H9 (cell line): ENCODE measurements at regions not wholly inside any gene's neighbourhood (a gene's known extent, or its start where the extent isn't known, plus 50 kb on each side); places are given as distances from the start of the nearest gene placed in this dataset.

Source experiments
- DNase-seq: peaks from one replicate; pipeline ENCODE4 v3.0.0-alpha.2; 2017
- H2AFZ ChIP-seq: one replicate; pipeline ENCODE4 v1.6.1; 2013; ENCODE audit warnings: mild to moderate bottlenecking, low read length, control low read depth, moderate library complexity
- H2AK5ac ChIP-seq: 2 replicates; pipeline ENCODE4 v1.6.1; 2013; ENCODE audit warnings: low read length, control low read depth, mixed read lengths; ENCODE audit not compliant: insufficient read length
- H2BK120ac ChIP-seq: one replicate; pipeline ENCODE4 v1.6.1; 2013; ENCODE audit warnings: low read depth, mild to moderate bottlenecking, low read length, control low read depth, inconsistent platforms; ENCODE audit not compliant: poor library complexity, severe bottlenecking
- H2BK12ac ChIP-seq: 2 replicates; pipeline ENCODE4 v1.6.1; 2013; ENCODE audit warnings: low read length, control low read depth, mixed read lengths, low read depth; ENCODE audit not compliant: insufficient read length
- H2BK15ac ChIP-seq: 2 replicates; pipeline ENCODE4 v1.6.1; 2013; ENCODE audit warnings: low read depth, low read length, control low read depth
- H2BK20ac ChIP-seq: one replicate; pipeline ENCODE4 v1.6.1; 2013; ENCODE audit warnings: low read depth, mild to moderate bottlenecking, low read length, control low read depth, inconsistent platforms; ENCODE audit not compliant: poor library complexity, severe bottlenecking
- H2BK5ac ChIP-seq: 2 replicates; pipeline ENCODE4 v1.6.1; 2013; ENCODE audit warnings: low read length, control low read depth, mixed read lengths; ENCODE audit not compliant: insufficient read length
- H3K14ac ChIP-seq: 2 replicates; pipeline ENCODE4 v1.6.1; 2013; ENCODE audit warnings: low read length, control low read depth; ENCODE audit not compliant: insufficient read depth
- H3K18ac ChIP-seq: 2 replicates; pipeline ENCODE4 v1.6.1; 2013; ENCODE audit warnings: low read depth, mild to moderate bottlenecking, mixed read lengths, low read length, control low read depth; ENCODE audit not compliant: insufficient read length
- H3K23ac ChIP-seq: 2 replicates; pipeline ENCODE4 v1.6.1; 2013; ENCODE audit warnings: low read length, control low read depth, mixed read lengths, low read depth; ENCODE audit not compliant: insufficient read length
- H3K23me2 ChIP-seq: 2 replicates; pipeline ENCODE4 v1.6.1; 2013; ENCODE audit warnings: low read depth, mild to moderate bottlenecking, mixed read lengths, low read length, control low read depth; ENCODE audit not compliant: insufficient read length, poor library complexity, severe bottlenecking
- H3K27ac ChIP-seq: 2 replicates; pipeline ENCODE4 v1.5.1; 2013; ENCODE audit warnings: low read length, control low read depth, mixed read lengths, low read depth; ENCODE audit not compliant: insufficient read length
- H3K27me3 ChIP-seq: 2 replicates; pipeline ENCODE4 v1.6.1; 2013; ENCODE audit warnings: low read length, control low read depth, inconsistent platforms; ENCODE audit not compliant: insufficient read depth
- H3K4ac ChIP-seq: 2 replicates; pipeline ENCODE4 v1.6.1; 2013; ENCODE audit warnings: low read depth, mild to moderate bottlenecking, control low read depth, inconsistent platforms, low read length, moderate library complexity
- H3K4me1 ChIP-seq: 2 replicates; pipeline ENCODE4 v1.6.1; 2013; ENCODE audit warnings: low read length, control low read depth, inconsistent platforms; ENCODE audit not compliant: insufficient read depth
- H3K4me2 ChIP-seq: 2 replicates; pipeline ENCODE4 v1.6.1; 2013; ENCODE audit warnings: low read length, control low read depth, mixed read lengths; ENCODE audit not compliant: insufficient read length, insufficient read depth
- H3K56ac ChIP-seq: 2 replicates; pipeline ENCODE4 v1.6.1; 2013; ENCODE audit warnings: low read depth, mild to moderate bottlenecking, mixed read lengths, low read length, control low read depth; ENCODE audit not compliant: insufficient read length
- H3K79me1 ChIP-seq: 2 replicates; pipeline ENCODE4 v1.6.1; 2013; ENCODE audit warnings: low read depth, mild to moderate bottlenecking, moderate library complexity, low read length, control low read depth, inconsistent platforms; ENCODE audit not compliant: insufficient read depth, poor library complexity, severe bottlenecking
- H3K79me2 ChIP-seq: 2 replicates; pipeline ENCODE4 v1.6.1; 2013; ENCODE audit warnings: low read length, control low read depth, inconsistent platforms; ENCODE audit not compliant: insufficient read depth
- H3K9ac ChIP-seq: 2 replicates; pipeline ENCODE4 v1.6.1; 2013; ENCODE audit warnings: low read length, control low read depth, mixed read lengths; ENCODE audit not compliant: insufficient read length; ENCODE audit errors: extremely low read depth
- H3K9me3 ChIP-seq: one replicate; pipeline ENCODE4 v1.6.1; 2013; ENCODE audit warnings: low read depth, low read length, inconsistent platforms; ENCODE audit not compliant: control insufficient read depth
- H3T11ph ChIP-seq: one replicate; pipeline ENCODE4 v1.6.1; 2013; ENCODE audit warnings: mild to moderate bottlenecking, low read length, control low read depth, inconsistent platforms
- H4K20me1 ChIP-seq: one replicate; pipeline ENCODE4 v1.6.1; 2013; ENCODE audit not compliant: control insufficient read depth, insufficient read length, insufficient read depth
- H4K5ac ChIP-seq: 2 replicates; pipeline ENCODE4 v1.6.1; 2013; ENCODE audit warnings: low read depth, mild to moderate bottlenecking, mixed read lengths, low read length, control low read depth; ENCODE audit not compliant: insufficient read length
- H4K8ac ChIP-seq: replicated peaks from 2 replicates; pipeline ENCODE4 v1.6.1; 2013; ENCODE audit warnings: low read length, control low read depth, mixed read lengths, low read depth; ENCODE audit not compliant: insufficient read length
- H4K91ac ChIP-seq: 2 replicates; pipeline ENCODE4 v1.6.1; 2013; ENCODE audit warnings: low read depth, mild to moderate bottlenecking, moderate library complexity, mixed read lengths, low read length, control low read depth; ENCODE audit not compliant: insufficient read length
- H3K27ac Mint-ChIP-seq, 3 experiments: 2 replicates in 2 of 3; 3 replicates in 1 of 3; pipeline ENCODE4 v1.8.0; 2020 to 2021; ENCODE audit warnings: mixed read lengths in 3 of 3, mild to moderate bottlenecking in 1 of 3, moderate library complexity in 1 of 3
- H3K27me3 Mint-ChIP-seq: 2 replicates; pipeline ENCODE4 v1.8.0; 2021; ENCODE audit warnings: low read depth, mild to moderate bottlenecking, moderate library complexity, mixed read lengths
- H3K36me3 Mint-ChIP-seq, 3 experiments: 2 replicates in 2 of 3; 3 replicates in 1 of 3; pipeline ENCODE4 v1.8.0; 2020 to 2021; ENCODE audit warnings: low read depth in 3 of 3, mixed read lengths in 3 of 3; ENCODE audit not compliant: insufficient read depth in 1 of 3
- H3K4me1 Mint-ChIP-seq, 2 experiments: 2 replicates each; pipeline ENCODE4 v1.8.0; 2020; ENCODE audit warnings: mixed read lengths in 2 of 2
- H3K4me3 Mint-ChIP-seq, 2 experiments: 2 replicates in 1 of 2; 3 replicates in 1 of 2; pipeline ENCODE4 v1.8.0; 2020 to 2021; ENCODE audit warnings: mild to moderate bottlenecking in 2 of 2, mixed read lengths in 2 of 2, moderate library complexity in 1 of 2
- H3K9me3 Mint-ChIP-seq, 2 experiments: 2 replicates in 1 of 2; 3 replicates in 1 of 2; pipeline ENCODE4 v1.8.0; 2020; ENCODE audit warnings: mild to moderate bottlenecking in 2 of 2, mixed read lengths in 2 of 2, moderate library complexity in 1 of 2
- WGBS: extraction: QIAGEN DNeasy Blood & Tissue Kit; methylation state at CpG from one replicate; pipeline ENCODE4 v1.1.7; 2013; ENCODE audit warnings: missing lambda C conversion rate, low lambda C conversion rate, mixed read lengths; ENCODE audit not compliant: insufficient read length; ENCODE audit errors: extremely low coverage; 5-methylcytosine and 5-hydroxymethylcytosine counted together
- TF ChIP-seq, protein P1 (sequence below): fragments of 200-600 bp; sonication (generic); conservative IDR thresholded peaks from 3 replicates; pipeline ENCODE4 v1.8.0; 2021; ENCODE audit warnings: antibody characterized with exemption, mild to moderate bottlenecking

DNA sequence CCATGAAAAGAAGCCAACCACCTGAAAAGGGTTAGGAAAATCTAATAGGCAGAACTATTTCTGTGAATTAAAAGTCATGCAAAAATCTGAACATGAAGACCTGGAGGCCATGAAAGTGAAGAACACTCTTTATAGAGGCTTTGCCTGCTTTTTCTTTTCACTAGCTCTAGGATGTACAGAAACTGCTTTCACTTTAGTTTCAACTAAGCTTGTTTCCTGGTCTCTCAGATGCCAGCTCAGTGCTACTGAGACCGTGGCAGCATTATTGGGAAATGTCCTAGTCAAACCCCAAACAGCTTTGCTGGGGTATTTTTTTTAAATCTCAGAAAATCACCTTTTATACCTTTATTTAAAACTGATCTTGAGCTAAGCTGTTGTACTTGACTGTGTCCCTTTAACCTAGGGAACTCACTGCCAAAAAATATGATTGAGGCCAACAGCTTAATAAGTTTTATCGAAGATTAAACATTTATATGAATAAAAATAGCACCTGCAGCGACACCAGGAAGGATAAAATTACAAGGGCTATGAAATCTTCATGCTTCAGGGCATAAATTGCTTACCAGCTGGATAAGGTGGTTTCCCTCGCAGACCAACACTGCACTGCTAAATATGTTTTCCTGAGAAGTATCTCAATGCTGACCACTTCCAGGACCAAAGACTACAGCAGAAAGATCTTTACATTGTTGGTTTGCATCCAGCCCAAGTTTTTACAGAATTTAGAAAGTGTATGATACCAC, 621.8 kb upstream of the ZFHX3 start:
- no peak overlapping the region for H3K4me2 ChIP-seq
- H3K9me3 Mint-ChIP-seq = peaks cover 0 to 11% of the 10 kb centered on the region in 2 experiments; a peak in 4 of 5 replicates
- no peaks in the 10 kb centered on the region for H3K9me3 ChIP-seq
- H3K4ac ChIP-seq = no peak overlapping the region
- no peak overlapping the region for H3K18ac ChIP-seq
- H3K4me1 ChIP-seq = peaks cover 3% of the 10 kb centered on the region; the same call in 1 of the 2 replicates
- no CpG with 5 or more reads among the region's 4 CpGs for WGBS
- no peak overlapping the region for H3K4me3 Mint-ChIP-seq
- no peak overlapping the region for H2BK120ac ChIP-seq
- no peak overlapping the region for H3K27ac ChIP-seq
- peaks cover 0 to 10% (median 10%) of the 10 kb centered on the region in 3 experiments; a peak in 5 of 7 replicates for H3K36me3 Mint-ChIP-seq
- H4K20me1 ChIP-seq = no peaks in the 10 kb centered on the region
- H2BK5ac ChIP-seq = no peak overlapping the region
- H3K56ac ChIP-seq = no peak overlapping the region
- no peak overlapping the region for H3K23ac ChIP-seq
- H3K4me1 Mint-ChIP-seq = peaks cover 30 to 31% of the 10 kb centered on the region in 2 experiments
- H3K27me3 ChIP-seq = no peaks in the 10 kb centered on the region
- no peaks in the 10 kb centered on the region for H3K79me1 ChIP-seq
- H3K27ac Mint-ChIP-seq = peak overlapping the region in 2 of 3 experiments; percentile 36 to 55; a peak in 2 of 7 replicates
- no peak overlapping the region for H3K9ac ChIP-seq
- H3K14ac ChIP-seq = no peak overlapping the region
- H2BK20ac ChIP-seq = no peak overlapping the region
- H2BK15ac ChIP-seq = no peak overlapping the region
- DNase-seq = no peak
- no peaks in the 10 kb centered on the region for H3K23me2 ChIP-seq
- no peak overlapping the region for H3T11ph ChIP-seq
- no peak overlapping the region for H2BK12ac ChIP-seq
- no peak overlapping the region for H4K5ac ChIP-seq
- no peak overlapping the region for H2AK5ac ChIP-seq
- H3K79me2 ChIP-seq = no peaks in the 10 kb centered on the region
- no peak overlapping the region for H4K8ac ChIP-seq
- H4K91ac ChIP-seq = no peak overlapping the region
- no peak overlapping the region for H2AFZ ChIP-seq
- TF ChIP-seq, protein P1, sequence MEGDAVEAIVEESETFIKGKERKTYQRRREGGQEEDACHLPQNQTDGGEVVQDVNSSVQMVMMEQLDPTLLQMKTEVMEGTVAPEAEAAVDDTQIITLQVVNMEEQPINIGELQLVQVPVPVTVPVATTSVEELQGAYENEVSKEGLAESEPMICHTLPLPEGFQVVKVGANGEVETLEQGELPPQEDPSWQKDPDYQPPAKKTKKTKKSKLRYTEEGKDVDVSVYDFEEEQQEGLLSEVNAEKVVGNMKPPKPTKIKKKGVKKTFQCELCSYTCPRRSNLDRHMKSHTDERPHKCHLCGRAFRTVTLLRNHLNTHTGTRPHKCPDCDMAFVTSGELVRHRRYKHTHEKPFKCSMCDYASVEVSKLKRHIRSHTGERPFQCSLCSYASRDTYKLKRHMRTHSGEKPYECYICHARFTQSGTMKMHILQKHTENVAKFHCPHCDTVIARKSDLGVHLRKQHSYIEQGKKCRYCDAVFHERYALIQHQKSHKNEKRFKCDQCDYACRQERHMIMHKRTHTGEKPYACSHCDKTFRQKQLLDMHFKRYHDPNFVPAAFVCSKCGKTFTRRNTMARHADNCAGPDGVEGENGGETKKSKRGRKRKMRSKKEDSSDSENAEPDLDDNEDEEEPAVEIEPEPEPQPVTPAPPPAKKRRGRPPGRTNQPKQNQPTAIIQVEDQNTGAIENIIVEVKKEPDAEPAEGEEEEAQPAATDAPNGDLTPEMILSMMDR = no peak
- no peaks in the 10 kb centered on the region for H3K27me3 Mint-ChIP-seq
